NB4 (cell line): ENCODE measurements at regions not wholly inside any gene's neighbourhood (a gene's known extent, or its start where the extent isn't known, plus 50 kb on each side); places are given as distances from the start of the nearest gene placed in this dataset.

Experiments
- DNase-seq: peaks from one replicate; pipeline ENCODE4 v3.0.0; 2010; ENCODE audit warnings: low read depth
- H3K4me3 ChIP-seq: one replicate; pipeline ENCODE4 v1.5.1; 2011; ENCODE audit warnings: mild to moderate bottlenecking, low read depth, low read length, moderate library complexity
- CTCF ChIP-seq: IDR thresholded peaks from one replicate; pipeline ENCODE4 v1.5.1; 2012; ENCODE audit warnings: low read depth, low read length
- MAX ChIP-seq: IDR thresholded peaks from 2 replicates; pipeline ENCODE4 v1.6.1; 2011; ENCODE audit warnings: low read depth, low read length
- MYC ChIP-seq: IDR thresholded peaks from 2 replicates; pipeline ENCODE4 v1.6.1; 2011; ENCODE audit warnings: low read depth, low read length
- POLR2A ChIP-seq: IDR thresholded peaks from 2 replicates; pipeline ENCODE4 v1.6.1; 2011; ENCODE audit warnings: mild to moderate bottlenecking; ENCODE audit not compliant: insufficient read length; ENCODE audit errors: extremely low read depth

GRCh38 chr15:38691377-38691776, 126.8 kb upstream of the RASGRP1 start:
- no peak for TF ChIP-seq MAX
- TF ChIP-seq POLR2A, result no peak
- H3K4me3 ChIP-seq, result no peak overlapping the region
- no peak for DNase-seq

GRCh38 chr15:38691965-38692788, 127.6 kb upstream of the RASGRP1 start:
- TF ChIP-seq POLR2A (no peak), MYC (no peak), CTCF (no peak), MAX (no peak)
- DNase-seq, result no peak
- H3K4me3 ChIP-seq, result no peak overlapping the region

- no peak for DNase-seq
- TF ChIP-seq MYC, result no peak
- TF ChIP-seq CTCF, result no peak
- TF ChIP-seq MAX, result no peak
- no peak for TF ChIP-seq POLR2A
- H3K4me3 ChIP-seq, result no peak overlapping the region
Measured at GRCh38 chr15:38692789-38693062, 128.1 kb upstream of the RASGRP1 start.

- TF ChIP-seq MYC, result no peak
- no peak for TF ChIP-seq MAX
- no peak for TF ChIP-seq POLR2A
- TF ChIP-seq CTCF, result no peak
- peak; percentile 11 for DNase-seq
- H3K4me3 ChIP-seq, result no peak overlapping the region
Measured at GRCh38 chr15:38695249-38696108, 130.9 kb upstream of the RASGRP1 start.

GRCh38 chr15:38696109-38696727, 131.6 kb upstream of the RASGRP1 start:
- DNase-seq, result peak; percentile 95
- no peak overlapping the region for H3K4me3 ChIP-seq
- no peak for TF ChIP-seq CTCF
- TF ChIP-seq MAX, result peak; percentile 16; the same call in 1 of the 2 replicates
